Mesothelial cell of epicardium (in vitro differentiated cells): ENCODE measurements at regions not wholly inside any gene's neighbourhood (a gene's known extent, or its start where the extent isn't known, plus 50 kb on each side); places are given as distances from the start of the nearest gene placed in this dataset.
A peak's percentile ranks its signal among the peaks of the same experiment; 100 is the strongest.
"Not testable (repeated sequence)": the region's sequence is repeated elsewhere in the genome, so short reads cannot be mapped to it uniquely, and the experiment has no call there.

Source experiments
- DNase-seq, 2 experiments: peaks; one replicate each; pipeline ENCODE4 v3.0.0; 2021; ENCODE audit warnings: low spot score in 2 of 2; ENCODE audit not compliant: unreplicated experiment in 2 of 2
- H3K27ac Mint-ChIP-seq: 2 replicates; pipeline ENCODE4 v1.8.0; 2021; ENCODE audit warnings: mixed read lengths
- H3K27me3 Mint-ChIP-seq: 2 replicates; pipeline ENCODE4 v1.8.0; 2021; ENCODE audit warnings: low read depth, mixed read lengths
- H3K36me3 Mint-ChIP-seq: 2 replicates; pipeline ENCODE4 v1.8.0; 2021; ENCODE audit warnings: mixed read lengths
- H3K4me1 Mint-ChIP-seq: 2 replicates; pipeline ENCODE4 v1.8.0; 2021; ENCODE audit warnings: mixed read lengths
- H3K4me3 Mint-ChIP-seq: 2 replicates; pipeline ENCODE4 v1.8.0; 2021; ENCODE audit warnings: mild to moderate bottlenecking, moderate library complexity, mixed read lengths
- H3K9me3 Mint-ChIP-seq: 2 replicates; pipeline ENCODE4 v1.8.0; 2021; ENCODE audit warnings: mixed read lengths
- TF ChIP-seq, protein P1 (sequence below): fragments of 200-600 bp; sonication (generic); IDR thresholded peaks from one replicate; pipeline ENCODE4 v1.5.0; 2021; ENCODE audit warnings: antibody characterized with exemption; ENCODE audit not compliant: unreplicated experiment

DNA sequence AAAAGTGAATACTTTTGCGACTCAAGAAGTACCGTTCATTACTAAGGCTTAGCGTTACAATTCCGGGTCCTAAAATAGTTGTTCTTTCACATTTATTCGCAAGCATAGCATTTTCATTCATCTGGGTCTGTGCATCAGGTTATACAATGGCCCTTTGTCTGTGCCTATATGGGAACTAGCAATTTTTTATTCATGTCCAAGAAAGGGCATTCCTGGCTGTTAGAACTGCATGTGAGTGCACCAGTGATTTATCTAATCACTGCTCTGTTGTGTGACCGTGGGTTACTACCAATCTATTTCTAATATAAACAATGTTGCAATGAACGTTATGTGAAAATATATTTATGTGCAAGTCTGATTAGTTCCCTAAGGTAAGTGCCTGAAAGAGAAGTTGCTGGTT lies 63.8 kb downstream of the SPANXA1 start:
- H3K4me1 Mint-ChIP-seq, H3K27ac Mint-ChIP-seq, H3K4me3 Mint-ChIP-seq, H3K27me3 Mint-ChIP-seq, H3K36me3 Mint-ChIP-seq, H3K9me3 Mint-ChIP-seq, DNase-seq: not testable (repeated sequence)

DNA sequence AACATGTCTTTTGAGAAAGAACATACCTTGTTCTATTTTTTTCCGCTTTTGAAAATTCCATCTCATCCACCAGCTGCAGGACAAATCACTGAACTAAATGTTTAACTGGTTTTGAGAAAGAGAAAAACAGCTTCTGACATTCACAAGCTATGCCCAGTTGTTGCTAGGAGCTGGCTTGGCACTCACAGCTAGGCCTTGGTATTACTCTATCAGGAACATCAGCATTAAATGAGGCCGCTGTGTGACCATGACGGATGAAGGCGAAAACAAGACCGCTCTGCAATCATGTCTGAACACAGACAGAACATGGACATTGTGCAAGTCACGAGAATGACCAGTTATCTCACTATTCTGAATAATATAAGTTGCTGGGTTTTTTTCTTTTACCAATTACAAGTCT lies 108.8 kb downstream of the SPANXA1 start:
- not testable (repeated sequence) for H3K36me3 Mint-ChIP-seq, H3K27me3 Mint-ChIP-seq, H3K4me3 Mint-ChIP-seq, H3K27ac Mint-ChIP-seq, H3K4me1 Mint-ChIP-seq, DNase-seq, H3K9me3 Mint-ChIP-seq

DNA sequence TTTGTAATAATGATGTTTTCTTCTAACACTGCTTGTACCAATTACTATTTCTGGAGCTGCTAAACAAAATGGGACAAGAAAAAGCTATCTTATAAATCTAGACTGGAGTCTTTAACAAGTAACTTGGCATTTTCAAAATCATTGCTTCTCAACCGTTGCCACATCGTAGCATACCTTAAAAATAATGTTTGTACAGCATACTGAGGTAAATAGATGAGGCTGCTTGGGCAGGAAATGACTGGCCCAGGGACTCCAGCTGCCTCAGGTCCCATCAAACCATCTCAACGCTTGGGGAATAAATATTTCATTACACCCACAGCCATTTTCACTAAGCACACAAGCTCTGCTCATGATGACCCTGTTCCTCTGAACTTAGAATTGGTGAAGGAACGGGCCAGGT lies 115.1 kb downstream of the SPANXA1 start:
- no peak overlapping the region for H3K4me3 Mint-ChIP-seq
- H3K36me3 Mint-ChIP-seq = no peaks in the 10 kb centered on the region
- H3K27me3 Mint-ChIP-seq = no peaks in the 10 kb centered on the region
- no peak overlapping the region for H3K27ac Mint-ChIP-seq
- H3K9me3 Mint-ChIP-seq = peaks cover 21% of the 10 kb centered on the region
- TF ChIP-seq, protein P1, sequence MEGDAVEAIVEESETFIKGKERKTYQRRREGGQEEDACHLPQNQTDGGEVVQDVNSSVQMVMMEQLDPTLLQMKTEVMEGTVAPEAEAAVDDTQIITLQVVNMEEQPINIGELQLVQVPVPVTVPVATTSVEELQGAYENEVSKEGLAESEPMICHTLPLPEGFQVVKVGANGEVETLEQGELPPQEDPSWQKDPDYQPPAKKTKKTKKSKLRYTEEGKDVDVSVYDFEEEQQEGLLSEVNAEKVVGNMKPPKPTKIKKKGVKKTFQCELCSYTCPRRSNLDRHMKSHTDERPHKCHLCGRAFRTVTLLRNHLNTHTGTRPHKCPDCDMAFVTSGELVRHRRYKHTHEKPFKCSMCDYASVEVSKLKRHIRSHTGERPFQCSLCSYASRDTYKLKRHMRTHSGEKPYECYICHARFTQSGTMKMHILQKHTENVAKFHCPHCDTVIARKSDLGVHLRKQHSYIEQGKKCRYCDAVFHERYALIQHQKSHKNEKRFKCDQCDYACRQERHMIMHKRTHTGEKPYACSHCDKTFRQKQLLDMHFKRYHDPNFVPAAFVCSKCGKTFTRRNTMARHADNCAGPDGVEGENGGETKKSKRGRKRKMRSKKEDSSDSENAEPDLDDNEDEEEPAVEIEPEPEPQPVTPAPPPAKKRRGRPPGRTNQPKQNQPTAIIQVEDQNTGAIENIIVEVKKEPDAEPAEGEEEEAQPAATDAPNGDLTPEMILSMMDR = no peak
- H3K4me1 Mint-ChIP-seq = peaks cover 4% of the 10 kb centered on the region
- no peak for DNase-seq

DNA sequence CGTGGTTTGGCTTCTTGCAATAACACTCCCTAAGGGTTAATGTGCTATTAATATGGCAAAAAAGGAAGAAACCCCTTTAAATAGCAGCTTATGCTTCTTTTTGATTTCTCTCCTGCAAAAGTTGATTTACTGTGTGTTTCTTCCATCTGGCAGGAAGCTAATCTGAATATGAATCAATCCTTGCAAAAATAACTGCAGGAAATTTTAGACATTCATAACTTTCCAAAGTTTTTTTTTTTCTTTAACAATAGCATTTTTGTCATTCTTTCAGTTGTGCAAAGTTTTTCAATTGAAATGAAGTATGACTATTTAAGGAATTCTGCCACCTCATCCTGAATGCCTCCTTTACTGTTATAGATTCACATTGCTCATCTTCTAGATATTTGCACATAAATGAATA lies 115.6 kb downstream of the SPANXA1 start:
- TF ChIP-seq, protein P1 = no peak
- H3K4me3 Mint-ChIP-seq = no peak overlapping the region
- peaks cover 21% of the 10 kb centered on the region for H3K9me3 Mint-ChIP-seq
- no peaks in the 10 kb centered on the region for H3K36me3 Mint-ChIP-seq
- H3K27ac Mint-ChIP-seq = no peak overlapping the region
- no peaks in the 10 kb centered on the region for H3K27me3 Mint-ChIP-seq
- H3K4me1 Mint-ChIP-seq = peaks cover 4% of the 10 kb centered on the region
- no peak for DNase-seq

DNA sequence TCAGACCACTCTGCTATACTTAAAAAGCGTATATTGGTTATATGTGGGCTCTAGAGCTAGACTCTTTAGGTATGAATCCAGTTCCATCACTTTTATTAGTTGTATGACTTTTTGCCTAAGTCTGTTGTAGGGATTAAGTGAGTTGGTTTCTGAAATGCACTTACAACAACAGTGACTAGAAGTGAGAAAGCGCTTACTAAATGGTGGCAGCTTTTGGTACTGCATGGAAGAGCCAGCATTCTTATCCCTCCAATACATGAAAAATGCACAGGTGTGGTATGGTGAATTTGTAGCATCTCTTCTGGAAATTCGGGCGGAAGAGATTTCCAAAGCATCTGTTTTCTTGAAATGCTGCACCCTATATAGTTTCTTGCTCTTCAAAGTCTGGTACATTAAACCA lies 117.1 kb downstream of the SPANXA1 start:
- Mint-ChIP-seq H3K9me3 (peaks cover 30% of the 10 kb centered on the region), H3K36me3 (no peaks in the 10 kb centered on the region), H3K27me3 (no peaks in the 10 kb centered on the region), H3K4me3 (no peak overlapping the region), H3K27ac (no peak overlapping the region), H3K4me1 (peaks cover 4% of the 10 kb centered on the region)
- TF ChIP-seq, protein P1 = peak; percentile 62
- DNase-seq = no peak

DNA sequence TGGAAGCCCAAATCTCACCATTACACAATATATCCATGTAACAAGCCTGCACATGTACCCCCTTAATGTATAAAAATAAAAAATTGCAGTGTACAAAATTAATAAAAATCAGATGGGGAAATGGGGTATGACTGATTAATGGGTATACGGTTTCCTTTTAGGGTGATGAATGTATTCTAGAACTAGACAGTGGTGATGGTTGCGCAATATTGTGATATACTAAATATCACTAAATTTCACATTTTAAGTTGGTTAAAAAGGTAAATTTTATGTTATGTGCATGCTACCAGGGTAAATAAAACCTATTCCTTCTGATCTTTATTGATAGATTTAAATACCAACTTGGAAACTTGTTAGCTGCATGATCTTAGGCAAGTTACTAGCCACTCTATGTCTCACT lies 129.4 kb downstream of the SPANXA1 start:
- H3K9me3 Mint-ChIP-seq = peaks cover 26% of the 10 kb centered on the region
- H3K36me3 Mint-ChIP-seq = no peaks in the 10 kb centered on the region
- no peak overlapping the region for H3K4me3 Mint-ChIP-seq
- no peak for DNase-seq
- H3K27ac Mint-ChIP-seq = no peak overlapping the region
- H3K27me3 Mint-ChIP-seq = no peaks in the 10 kb centered on the region
- TF ChIP-seq, protein P1 = no peak
- no peaks in the 10 kb centered on the region for H3K4me1 Mint-ChIP-seq

DNA sequence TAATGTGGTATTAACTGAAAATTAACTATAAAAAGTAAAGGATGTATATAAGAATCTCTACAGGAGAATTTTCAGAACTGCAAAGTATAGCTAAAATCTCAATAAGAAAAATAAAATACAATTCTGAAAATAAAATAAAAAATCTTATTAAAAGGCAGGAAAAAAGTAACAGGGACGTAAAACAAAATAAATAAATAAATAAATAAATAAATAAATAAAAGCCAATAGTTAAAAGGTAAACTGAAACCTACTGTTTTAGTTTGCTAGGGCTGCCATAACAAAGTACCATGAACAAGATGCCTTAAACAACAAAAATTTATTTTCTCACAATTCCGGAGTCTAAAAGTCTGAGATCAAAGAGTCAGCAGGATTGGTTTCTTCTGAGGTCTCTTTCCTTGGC lies 140.6 kb downstream of the SPANXA1 start:
- Mint-ChIP-seq H3K27ac (no peak overlapping the region), H3K4me1 (no peaks in the 10 kb centered on the region), H3K9me3 (peaks cover 26% of the 10 kb centered on the region), H3K27me3 (no peaks in the 10 kb centered on the region), H3K4me3 (no peak overlapping the region), H3K36me3 (no peaks in the 10 kb centered on the region)
- DNase-seq = no peak
- TF ChIP-seq, protein P1 = no peak
